ENCODE measurements at regions not wholly inside any gene's neighbourhood (a gene's known extent, or its start where the extent isn't known, plus 50 kb on each side); places are given as distances from the start of the nearest gene placed in this dataset.

DNA sequence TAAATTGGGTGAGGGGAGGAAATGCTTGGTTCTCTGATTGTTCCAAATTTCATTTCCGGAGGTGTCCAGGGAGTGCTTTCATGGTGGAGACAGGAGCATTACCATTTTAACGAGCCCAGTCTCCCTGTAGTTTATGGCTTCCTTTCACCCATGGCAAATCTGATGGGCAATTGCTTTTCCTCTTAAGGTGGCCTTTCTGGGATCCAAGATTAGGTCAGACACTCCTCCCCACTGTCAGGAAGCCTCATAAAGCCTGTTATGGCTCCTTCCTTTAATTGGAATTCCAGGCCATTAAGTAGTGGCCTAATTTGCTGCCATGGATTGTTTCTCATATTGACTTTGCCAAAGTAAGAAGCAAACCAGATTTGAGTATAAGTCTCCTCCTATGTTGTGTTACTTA is 157.8 kb downstream of the PDCD6IP start:
- TF ChIP-seq, protein P1, sequence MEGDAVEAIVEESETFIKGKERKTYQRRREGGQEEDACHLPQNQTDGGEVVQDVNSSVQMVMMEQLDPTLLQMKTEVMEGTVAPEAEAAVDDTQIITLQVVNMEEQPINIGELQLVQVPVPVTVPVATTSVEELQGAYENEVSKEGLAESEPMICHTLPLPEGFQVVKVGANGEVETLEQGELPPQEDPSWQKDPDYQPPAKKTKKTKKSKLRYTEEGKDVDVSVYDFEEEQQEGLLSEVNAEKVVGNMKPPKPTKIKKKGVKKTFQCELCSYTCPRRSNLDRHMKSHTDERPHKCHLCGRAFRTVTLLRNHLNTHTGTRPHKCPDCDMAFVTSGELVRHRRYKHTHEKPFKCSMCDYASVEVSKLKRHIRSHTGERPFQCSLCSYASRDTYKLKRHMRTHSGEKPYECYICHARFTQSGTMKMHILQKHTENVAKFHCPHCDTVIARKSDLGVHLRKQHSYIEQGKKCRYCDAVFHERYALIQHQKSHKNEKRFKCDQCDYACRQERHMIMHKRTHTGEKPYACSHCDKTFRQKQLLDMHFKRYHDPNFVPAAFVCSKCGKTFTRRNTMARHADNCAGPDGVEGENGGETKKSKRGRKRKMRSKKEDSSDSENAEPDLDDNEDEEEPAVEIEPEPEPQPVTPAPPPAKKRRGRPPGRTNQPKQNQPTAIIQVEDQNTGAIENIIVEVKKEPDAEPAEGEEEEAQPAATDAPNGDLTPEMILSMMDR (IDR thresholded peaks at IDR 0.05): no peak
- no peak for TF ChIP-seq POLR2A (IDR thresholded peaks at IDR 0.05)

Measured in sigmoid colon (tissue), 3 donors.